ENCODE measurements at regions not wholly inside any gene's neighbourhood (a gene's known extent, or its start where the extent isn't known, plus 50 kb on each side); places are given as distances from the start of the nearest gene placed in this dataset.
A peak's percentile ranks its signal among the peaks of the same experiment; 100 is the strongest.

DNA sequence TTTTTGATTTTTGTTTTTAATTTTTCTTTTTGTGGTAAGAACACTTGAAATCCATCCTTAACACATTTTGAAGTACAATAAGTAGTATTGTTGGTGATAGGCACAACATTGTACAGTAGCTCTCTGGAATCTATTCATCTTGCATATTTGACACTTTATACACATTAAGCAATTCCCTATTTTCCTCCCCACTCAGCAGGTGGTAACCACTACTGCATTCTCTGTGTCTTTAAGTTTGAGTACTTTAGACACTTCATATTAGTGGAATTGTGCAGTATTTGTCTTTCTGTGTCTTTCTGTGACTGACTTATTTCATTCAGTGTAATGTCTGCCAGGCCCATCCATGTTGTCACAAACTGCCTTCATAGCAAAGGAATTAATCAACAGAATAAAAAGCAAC lies 471.7 kb upstream of the CDH20 start:
- no peaks in the 10 kb centered on the region for H3F3A ChIP-seq (ENCODE audit: insufficient read depth, low read length)
- TF ChIP-seq, protein P1, sequence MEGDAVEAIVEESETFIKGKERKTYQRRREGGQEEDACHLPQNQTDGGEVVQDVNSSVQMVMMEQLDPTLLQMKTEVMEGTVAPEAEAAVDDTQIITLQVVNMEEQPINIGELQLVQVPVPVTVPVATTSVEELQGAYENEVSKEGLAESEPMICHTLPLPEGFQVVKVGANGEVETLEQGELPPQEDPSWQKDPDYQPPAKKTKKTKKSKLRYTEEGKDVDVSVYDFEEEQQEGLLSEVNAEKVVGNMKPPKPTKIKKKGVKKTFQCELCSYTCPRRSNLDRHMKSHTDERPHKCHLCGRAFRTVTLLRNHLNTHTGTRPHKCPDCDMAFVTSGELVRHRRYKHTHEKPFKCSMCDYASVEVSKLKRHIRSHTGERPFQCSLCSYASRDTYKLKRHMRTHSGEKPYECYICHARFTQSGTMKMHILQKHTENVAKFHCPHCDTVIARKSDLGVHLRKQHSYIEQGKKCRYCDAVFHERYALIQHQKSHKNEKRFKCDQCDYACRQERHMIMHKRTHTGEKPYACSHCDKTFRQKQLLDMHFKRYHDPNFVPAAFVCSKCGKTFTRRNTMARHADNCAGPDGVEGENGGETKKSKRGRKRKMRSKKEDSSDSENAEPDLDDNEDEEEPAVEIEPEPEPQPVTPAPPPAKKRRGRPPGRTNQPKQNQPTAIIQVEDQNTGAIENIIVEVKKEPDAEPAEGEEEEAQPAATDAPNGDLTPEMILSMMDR (IDR thresholded peaks at IDR 0.05; ENCODE audit: low read length): no peak
- TF ChIP-seq EZH2 (IDR thresholded peaks at IDR 0.05; ENCODE audit: borderline replicate concordance, low read length): no peak
- H3K36me3 ChIP-seq (ENCODE audit: insufficient read depth, low read length): no peaks in the 10 kb centered on the region
- no peak overlapping the region for H3K27ac ChIP-seq (ENCODE audit: low read depth, low read length, poor library complexity, severe bottlenecking)
- no peak overlapping the region for H3K9ac ChIP-seq (ENCODE audit: low read length)
- no peaks in the 10 kb centered on the region for H3K27me3 ChIP-seq (ENCODE audit: insufficient read depth, low read length)
- peaks cover 45% of the 10 kb centered on the region for H3K4me1 ChIP-seq (ENCODE audit: insufficient read depth, low read length, severe bottlenecking)
- no peak overlapping the region for H2AFZ ChIP-seq (ENCODE audit: low read length)
- H3K4me2 ChIP-seq (ENCODE audit: low read length): no peak overlapping the region
- H3K9me3 ChIP-seq (ENCODE audit: low read length): no peaks in the 10 kb centered on the region
- no peaks in the 10 kb centered on the region for H3K79me2 ChIP-seq (ENCODE audit: insufficient read depth, low read length)
- H4K20me1 ChIP-seq (ENCODE audit: insufficient read depth, low read length): no peaks in the 10 kb centered on the region
- no peak overlapping the region for H3K4me3 ChIP-seq (ENCODE audit: low read depth, low read length, poor library complexity, severe bottlenecking)
- H3K9me2 ChIP-seq (ENCODE audit: low read depth, low read length): no peaks in the 10 kb centered on the region

- Histone ChIP-seq H3K4me3 (ENCODE audit: low read depth, low read length, poor library complexity, severe bottlenecking) (no peak overlapping the region), H3K27ac (ENCODE audit: low read depth, low read length, poor library complexity, severe bottlenecking) (no peak overlapping the region), H3K36me3 (ENCODE audit: insufficient read depth, low read length) (no peaks in the 10 kb centered on the region), H3K27me3 (ENCODE audit: insufficient read depth, low read length) (no peaks in the 10 kb centered on the region), H3K4me2 (ENCODE audit: low read length) (no peak overlapping the region), H3F3A (ENCODE audit: insufficient read depth, low read length) (no peaks in the 10 kb centered on the region), H4K20me1 (ENCODE audit: insufficient read depth, low read length) (no peaks in the 10 kb centered on the region), H3K9me3 (ENCODE audit: low read length) (no peaks in the 10 kb centered on the region), H3K4me1 (ENCODE audit: insufficient read depth, low read length, severe bottlenecking) (peaks cover 49% of the 10 kb centered on the region), H3K9ac (ENCODE audit: low read length) (no peak overlapping the region), H3K9me2 (ENCODE audit: low read depth, low read length) (no peaks in the 10 kb centered on the region), H3K79me2 (ENCODE audit: insufficient read depth, low read length) (no peaks in the 10 kb centered on the region), H2AFZ (ENCODE audit: low read length) (no peak overlapping the region)
- TF ChIP-seq, protein P1 (IDR thresholded peaks at IDR 0.05; ENCODE audit: low read length): no peak
- no peak for TF ChIP-seq EZH2 (IDR thresholded peaks at IDR 0.05; ENCODE audit: borderline replicate concordance, low read length)
These were observed 470.2 kb upstream of the CDH20 start for GRCh38 chr18:60862988-60863387.

- H3K27me3 ChIP-seq (ENCODE audit: insufficient read depth, low read length): no peaks in the 10 kb centered on the region
- H3F3A ChIP-seq (ENCODE audit: insufficient read depth, low read length): no peaks in the 10 kb centered on the region
- H3K4me2 ChIP-seq (ENCODE audit: low read length): no peak overlapping the region
- peaks cover 55% of the 10 kb centered on the region for H3K4me1 ChIP-seq (ENCODE audit: insufficient read depth, low read length, severe bottlenecking)
- H3K27ac ChIP-seq (ENCODE audit: low read depth, low read length, poor library complexity, severe bottlenecking): peak overlapping the region; percentile 27
- H4K20me1 ChIP-seq (ENCODE audit: insufficient read depth, low read length): no peaks in the 10 kb centered on the region
- H3K9ac ChIP-seq (ENCODE audit: low read length): no peak overlapping the region
- H3K79me2 ChIP-seq (ENCODE audit: insufficient read depth, low read length): no peaks in the 10 kb centered on the region
- H3K9me2 ChIP-seq (ENCODE audit: low read depth, low read length): no peaks in the 10 kb centered on the region
- no peak overlapping the region for H3K4me3 ChIP-seq (ENCODE audit: low read depth, low read length, poor library complexity, severe bottlenecking)
- TF ChIP-seq, protein P1 (IDR thresholded peaks at IDR 0.05; ENCODE audit: low read length): no peak
- no peak for TF ChIP-seq EZH2 (IDR thresholded peaks at IDR 0.05; ENCODE audit: borderline replicate concordance, low read length)
- H2AFZ ChIP-seq (ENCODE audit: low read length): peak overlapping the region; percentile 89; the same call in 1 of the 2 replicates
- H3K36me3 ChIP-seq (ENCODE audit: insufficient read depth, low read length): no peaks in the 10 kb centered on the region
- no peaks in the 10 kb centered on the region for H3K9me3 ChIP-seq (ENCODE audit: low read length)
These were observed 467.4 kb upstream of the CDH20 start for GRCh38 chr18:60865801-60866200.

All from OCI-LY1 (cell line).